Loucy (cell line): ENCODE measurements at regions not wholly inside any gene's neighbourhood (a gene's known extent, or its start where the extent isn't known, plus 50 kb on each side); places are given as distances from the start of the nearest gene placed in this dataset.

Experiments used
- H2AFZ ChIP-seq: fragments of 200-600 bp; sonication (generic); 2 replicates; pipeline ENCODE4 v1.6.0; 2016; ENCODE audit warnings: antibody characterized with exemption, mild to moderate bottlenecking, low read length, moderate library complexity
- H3F3A ChIP-seq: fragments of 200-600 bp; 2 replicates; pipeline ENCODE4 v1.6.0; 2016; ENCODE audit warnings: antibody characterized with exemption, low read depth, mild to moderate bottlenecking
- H3K27me3 ChIP-seq: fragments of 200-600 bp; sonication (generic); 2 replicates; pipeline ENCODE4 v1.6.1; 2014; ENCODE audit warnings: low read length, mild to moderate bottlenecking; ENCODE audit not compliant: insufficient read depth, poor library complexity, severe bottlenecking
- H3K36me3 ChIP-seq: fragments of 200-600 bp; sonication (generic); 2 replicates; pipeline ENCODE4 v1.6.1; 2016; ENCODE audit warnings: low read length; ENCODE audit not compliant: insufficient read depth
- H3K4me1 ChIP-seq: fragments of 200-600 bp; sonication (generic); 2 replicates; pipeline ENCODE4 v1.5.1; 2014; ENCODE audit warnings: low read length, mild to moderate bottlenecking; ENCODE audit not compliant: insufficient read depth, poor library complexity, severe bottlenecking
- H3K4me2 ChIP-seq: fragments of 200-600 bp; sonication (generic); 2 replicates; pipeline ENCODE4 v1.6.0; 2014; ENCODE audit warnings: antibody characterized with exemption, low read length, low read depth, mild to moderate bottlenecking; ENCODE audit not compliant: poor library complexity, severe bottlenecking
- H3K4me3 ChIP-seq: fragments of 200-600 bp; sonication (generic); 2 replicates; pipeline ENCODE4 v1.5.1; 2014; ENCODE audit warnings: low read length, mild to moderate bottlenecking, mixed read lengths; ENCODE audit not compliant: poor library complexity, severe bottlenecking
- H3K79me2 ChIP-seq: fragments of 200-600 bp; sonication (generic); 2 replicates; pipeline ENCODE4 v1.6.1; 2014; ENCODE audit warnings: low read length; ENCODE audit not compliant: insufficient read depth
- H3K9ac ChIP-seq: fragments of 200-600 bp; sonication (generic); 2 replicates; pipeline ENCODE4 v1.6.0; 2014; ENCODE audit warnings: mild to moderate bottlenecking, low read depth, low read length, moderate library complexity; ENCODE audit not compliant: poor library complexity, severe bottlenecking
- H3K9me2 ChIP-seq: fragments of 200-600 bp; sonication (generic); replicated peaks from 2 replicates; pipeline ENCODE4 v1.6.1; 2016; ENCODE audit warnings: low read depth, low read length, mixed read lengths
- H3K9me3 ChIP-seq: fragments of 200-600 bp; sonication (generic); 2 replicates; pipeline ENCODE4 v1.6.1; 2014; ENCODE audit warnings: mild to moderate bottlenecking, antibody characterized with exemption, low read length, low read depth; ENCODE audit not compliant: insufficient read depth
- H4K20me1 ChIP-seq: fragments of 200-600 bp; sonication (generic); 2 replicates; pipeline ENCODE4 v1.6.0; 2014; ENCODE audit warnings: antibody characterized with exemption, low read length, mild to moderate bottlenecking; ENCODE audit not compliant: insufficient read depth, poor library complexity, severe bottlenecking
- EZH2phosphoT487 ChIP-seq: fragments of 200-600 bp; IDR thresholded peaks from 2 replicates; pipeline ENCODE4 v1.6.1; 2018; ENCODE audit warnings: antibody characterized with exemption, mild to moderate bottlenecking, moderate library complexity, borderline replicate concordance
- TF ChIP-seq, protein P1 (sequence below): fragments of 200-600 bp; sonication (generic); conservative IDR thresholded peaks from 2 replicates; pipeline ENCODE4 v1.5.1; 2014; ENCODE audit warnings: mild to moderate bottlenecking, antibody characterized with exemption, low read length

DNA sequence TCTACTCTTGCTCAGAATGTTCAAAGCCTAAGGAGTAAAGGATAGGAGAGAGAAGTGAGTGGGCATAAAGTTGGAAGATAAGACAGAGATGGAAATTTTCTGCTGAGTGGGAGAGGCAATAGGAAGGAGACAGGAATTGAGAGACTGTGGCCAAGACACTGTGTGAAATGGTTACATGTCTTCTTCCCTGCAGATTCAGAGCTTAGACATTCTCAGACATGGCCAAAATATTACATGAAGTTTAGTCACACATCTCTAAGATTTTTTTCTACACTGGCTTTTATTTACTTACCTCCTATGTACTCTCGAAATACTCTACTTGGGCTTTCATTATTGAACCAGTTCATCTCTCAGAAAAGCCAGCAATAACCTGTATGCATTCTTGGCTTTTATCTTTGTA, 363.0 kb upstream of the FANCL start:
- H4K20me1 ChIP-seq: no peaks in the 10 kb centered on the region
- H3K27me3 ChIP-seq: no peaks in the 10 kb centered on the region
- H3F3A ChIP-seq: no peaks in the 10 kb centered on the region
- no peak overlapping the region for H2AFZ ChIP-seq
- H3K4me2 ChIP-seq: no peak overlapping the region
- no peaks in the 10 kb centered on the region for H3K9me3 ChIP-seq
- H3K9ac ChIP-seq: no peak overlapping the region
- no peak overlapping the region for H3K4me3 ChIP-seq
- TF ChIP-seq, protein P1, sequence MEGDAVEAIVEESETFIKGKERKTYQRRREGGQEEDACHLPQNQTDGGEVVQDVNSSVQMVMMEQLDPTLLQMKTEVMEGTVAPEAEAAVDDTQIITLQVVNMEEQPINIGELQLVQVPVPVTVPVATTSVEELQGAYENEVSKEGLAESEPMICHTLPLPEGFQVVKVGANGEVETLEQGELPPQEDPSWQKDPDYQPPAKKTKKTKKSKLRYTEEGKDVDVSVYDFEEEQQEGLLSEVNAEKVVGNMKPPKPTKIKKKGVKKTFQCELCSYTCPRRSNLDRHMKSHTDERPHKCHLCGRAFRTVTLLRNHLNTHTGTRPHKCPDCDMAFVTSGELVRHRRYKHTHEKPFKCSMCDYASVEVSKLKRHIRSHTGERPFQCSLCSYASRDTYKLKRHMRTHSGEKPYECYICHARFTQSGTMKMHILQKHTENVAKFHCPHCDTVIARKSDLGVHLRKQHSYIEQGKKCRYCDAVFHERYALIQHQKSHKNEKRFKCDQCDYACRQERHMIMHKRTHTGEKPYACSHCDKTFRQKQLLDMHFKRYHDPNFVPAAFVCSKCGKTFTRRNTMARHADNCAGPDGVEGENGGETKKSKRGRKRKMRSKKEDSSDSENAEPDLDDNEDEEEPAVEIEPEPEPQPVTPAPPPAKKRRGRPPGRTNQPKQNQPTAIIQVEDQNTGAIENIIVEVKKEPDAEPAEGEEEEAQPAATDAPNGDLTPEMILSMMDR: no peak
- no peak for TF ChIP-seq EZH2phosphoT487
- H3K9me2 ChIP-seq: no peaks in the 10 kb centered on the region
- peaks cover 5% of the 10 kb centered on the region for H3K4me1 ChIP-seq
- H3K36me3 ChIP-seq: no peaks in the 10 kb centered on the region
- H3K79me2 ChIP-seq: no peaks in the 10 kb centered on the region

DNA sequence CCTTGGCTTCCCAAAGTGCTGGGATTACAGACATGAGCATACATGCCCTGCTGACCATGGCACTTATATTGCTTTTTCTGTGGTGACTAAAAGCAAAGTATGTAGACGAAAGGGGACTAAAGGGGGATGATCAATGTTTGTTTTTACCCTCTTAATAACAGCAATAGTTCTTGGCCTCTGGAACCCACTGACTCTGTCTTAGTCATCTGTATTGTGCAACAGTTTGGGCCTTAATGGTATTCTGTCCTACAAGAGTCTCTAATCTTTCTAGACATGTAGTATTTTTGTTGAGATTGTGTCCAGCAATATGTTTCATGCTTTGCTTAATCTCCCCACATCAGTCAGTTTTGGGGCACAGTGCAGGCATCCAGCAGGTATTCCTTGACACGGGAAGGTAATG, 359.9 kb upstream of the FANCL start:
- H2AFZ ChIP-seq: no peak overlapping the region

DNA sequence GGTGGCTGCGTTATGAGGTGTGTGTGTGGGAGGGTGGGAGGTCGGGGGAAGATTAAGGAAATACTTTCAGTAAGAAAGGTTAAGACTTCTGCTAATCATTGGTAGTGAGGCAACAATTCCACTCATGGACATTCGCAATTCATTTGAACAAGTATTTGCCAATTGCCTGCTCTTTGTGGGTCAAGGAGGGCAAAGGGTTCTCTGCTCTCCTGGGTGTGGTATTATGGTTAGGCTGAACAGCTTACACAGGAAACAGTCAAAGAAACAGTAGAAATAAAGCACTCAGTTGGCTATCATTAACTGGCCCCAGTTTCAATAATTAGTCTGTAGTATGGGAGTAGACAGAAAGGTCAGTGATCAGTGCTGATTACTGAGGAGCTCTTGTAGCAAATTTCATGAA, 357.0 kb upstream of the FANCL start:
- Histone ChIP-seq H3K9ac (no peak overlapping the region), H3K79me2 (no peaks in the 10 kb centered on the region), H3K4me2 (peak overlapping the region; percentile 20), H3F3A (no peaks in the 10 kb centered on the region), H2AFZ (peak overlapping the region; percentile 17; the same call in 1 of the 2 replicates), H3K36me3 (no peaks in the 10 kb centered on the region), H3K27me3 (no peaks in the 10 kb centered on the region), H3K9me2 (no peaks in the 10 kb centered on the region), H3K4me1 (peaks cover 8% of the 10 kb centered on the region), H4K20me1 (no peaks in the 10 kb centered on the region), H3K4me3 (no peak overlapping the region), H3K9me3 (no peaks in the 10 kb centered on the region)
- no peak for TF ChIP-seq EZH2phosphoT487
- TF ChIP-seq, protein P1: no peak

More for the DNA sequence above, 359.9 kb upstream of the FANCL start:
- Histone ChIP-seq H3K36me3 (no peaks in the 10 kb centered on the region), H3F3A (no peaks in the 10 kb centered on the region), H3K4me2 (no peak overlapping the region), H4K20me1 (no peaks in the 10 kb centered on the region), H3K4me3 (no peak overlapping the region), H3K9me3 (no peaks in the 10 kb centered on the region), H3K9me2 (no peaks in the 10 kb centered on the region), H3K79me2 (no peaks in the 10 kb centered on the region), H3K4me1 (peaks cover 8% of the 10 kb centered on the region), H3K27me3 (no peaks in the 10 kb centered on the region), H3K9ac (no peak overlapping the region)
- TF ChIP-seq, protein P1: no peak
- TF ChIP-seq EZH2phosphoT487: no peak
